ENCODE measurements at regions not wholly inside any gene's neighbourhood (a gene's known extent, or its start where the extent isn't known, plus 50 kb on each side); places are given as distances from the start of the nearest gene placed in this dataset.

GRCh38 chr11:87849216-87849615 is 326.0 kb downstream of the RAB38 start:
- no peak overlapping the region for H2AFZ ChIP-seq (ENCODE audit: low read length)
- H3K23me2 ChIP-seq (ENCODE audit: low read depth, low read length) = no peaks in the 10 kb centered on the region
- H2BK120ac ChIP-seq (replicated peaks; ENCODE audit: low read depth, low read length) = no peak overlapping the region
- 88% methylated on average over 2 of the region's 2 CpGs; no CpG with 5 or more reads in 1 of the 2 experiments for WGBS, 2 experiments (ENCODE audit: extremely low coverage in 1 of 2, insufficient coverage in 1 of 2, insufficient read length in 1 of 2, insufficient replicate concordance in 2 of 2, low coverage in 1 of 2, low lambda C conversion rate in 2 of 2, missing lambda C conversion rate in 1 of 2)
- no peak overlapping the region for H4K8ac ChIP-seq (ENCODE audit: extremely low read depth, insufficient read depth, low read length)
- H4K5ac ChIP-seq (ENCODE audit: insufficient read length, low read depth, low read length) = no peak overlapping the region
- H3K4me2 ChIP-seq (ENCODE audit: insufficient read depth in 1 of 2, low read depth in 2 of 2, low read length in 2 of 2) = no peak overlapping the region
- H2BK5ac ChIP-seq (ENCODE audit: low read depth, low read length) = no peak overlapping the region
- H3K4me3 ChIP-seq (ENCODE audit: extremely low read depth in 1 of 4, insufficient read depth in 2 of 4, low read depth in 3 of 4, low read length in 4 of 4) = no peak overlapping the region
- no peak overlapping the region for H2BK20ac ChIP-seq (ENCODE audit: low read length)
- H3K56ac ChIP-seq (replicated peaks; ENCODE audit: insufficient read length, low read depth, low read length) = no peak overlapping the region
- H2AK5ac ChIP-seq (ENCODE audit: low read depth, low read length) = no peak overlapping the region
- H3K9me3 ChIP-seq (ENCODE audit: insufficient read depth in 2 of 2, low read depth in 1 of 2, low read length in 1 of 2) = no peaks in the 10 kb centered on the region
- H3K36me3 ChIP-seq (ENCODE audit: control insufficient read depth in 2 of 4, insufficient read depth in 4 of 4, low read length in 3 of 4) = no peaks in the 10 kb centered on the region
- H3K23ac ChIP-seq (ENCODE audit: insufficient read length) = no peak overlapping the region
- H3K9ac ChIP-seq (replicated peaks in 1 of 4; ENCODE audit: extremely low read depth in 1 of 4, low read depth in 3 of 4, low read length in 3 of 4) = no peak overlapping the region
- POLR2A ChIA-PET (ENCODE audit: partially characterized antibody) = no interaction called here
- no peak overlapping the region for H3K14ac ChIP-seq (ENCODE audit: insufficient read length)
- H3K27me3 ChIP-seq (replicated peaks in 1 of 4; ENCODE audit: control insufficient read depth in 3 of 4, extremely low read depth in 1 of 4, insufficient read depth in 3 of 4, low read length in 3 of 4) = no peaks in the 10 kb centered on the region
- TF ChIP-seq RBBP5 (IDR thresholded peaks at IDR 0.05; ENCODE audit: borderline replicate concordance, low read depth, low read length) (no peak), SIN3A (conservative IDR thresholded peaks at IDR 0.05 in 1 of 2, IDR thresholded peaks at IDR 0.05 in 1 of 2; ENCODE audit: low read depth in 1 of 2, low read length in 2 of 2) (no peak), ATF2 (IDR thresholded peaks at IDR 0.05; ENCODE audit: low read length) (no peak), EGR1 (IDR thresholded peaks at IDR 0.05; ENCODE audit: borderline replicate concordance, low read depth, low read length) (no peak), PHF8 (conservative IDR thresholded peaks at IDR 0.05; ENCODE audit: low read depth, low read length) (no peak), CREB1 (IDR thresholded peaks at IDR 0.05) (no peak), SIRT6 (IDR thresholded peaks at IDR 0.05; ENCODE audit: low read length) (no peak)
- no peak overlapping the region for H4K91ac ChIP-seq (replicated peaks; ENCODE audit: insufficient read length, low read length)
- H2BK12ac ChIP-seq (ENCODE audit: low read depth, low read length) = no peak overlapping the region
- DNase-seq (ENCODE audit: low read depth in 1 of 2, low spot score in 2 of 2) = no peak
- no peak overlapping the region for H3K18ac ChIP-seq (ENCODE audit: extremely low read depth, low read length)
- CTCF ChIA-PET (ENCODE audit: partially characterized antibody) = interaction anchor here (2.3 kb wide), 1 partner anchor 127 kb away, joined by 7 read pairs; no protein-coding TSS in a partner anchor
- H4K20me1 ChIP-seq (replicated peaks in 1 of 2; ENCODE audit: control insufficient read depth in 1 of 2, insufficient read depth in 2 of 2, low read length in 2 of 2) = no peaks in the 10 kb centered on the region
- no peak overlapping the region for H3K4ac ChIP-seq (replicated peaks; ENCODE audit: insufficient read length, low read depth, low read length)
- no peaks in the 10 kb centered on the region for H3K4me1 ChIP-seq (replicated peaks in 1 of 4; ENCODE audit: control insufficient read depth in 3 of 4, insufficient read depth in 4 of 4, low read length in 3 of 4)
- H2BK15ac ChIP-seq (ENCODE audit: low read length) = no peak overlapping the region
- FAIRE-seq = no peak
- no peaks in the 10 kb centered on the region for H3K79me2 ChIP-seq (ENCODE audit: control insufficient read depth in 1 of 2, insufficient read depth in 2 of 2, low read length in 2 of 2)
- H3K27ac ChIP-seq (ENCODE audit: low read depth, low read length) = no peak overlapping the region
- H3K79me1 ChIP-seq (ENCODE audit: low read depth, low read length) = no peaks in the 10 kb centered on the region
